Vagina (tissue), 2 donors: ENCODE measurements at regions not wholly inside any gene's neighbourhood (a gene's known extent, or its start where the extent isn't known, plus 50 kb on each side); places are given as distances from the start of the nearest gene placed in this dataset.

Experiments used
- CTCF ChIP-seq, 3 experiments: fragments of 450-650 bp in 2 of 3; fragments of 200-600 bp in 1 of 3; sonication (generic) in 1 of 3; IDR thresholded peaks; one replicate each; pipeline ENCODE4 v1.5.1; 2017 to 2019; ENCODE audit warnings: antibody characterized with exemption in 3 of 3, mild to moderate bottlenecking in 2 of 3, moderate library complexity in 2 of 3
- POLR2A ChIP-seq, 2 donors: fragments of 450-650 bp; IDR thresholded peaks; one replicate each; pipeline ENCODE4 v1.6.1; 2017; ENCODE audit warnings: antibody characterized with exemption in 2 of 2, mild to moderate bottlenecking in 2 of 2, moderate library complexity in 2 of 2

- TF ChIP-seq POLR2A (IDR thresholded peaks at IDR 0.05) (no peak), CTCF (IDR thresholded peaks at IDR 0.05) (no peak)
Observed at GRCh38 chr1:221979444-221980032, 237.6 kb upstream of the DUSP10 start.
